ENCODE measurements at regions not wholly inside any gene's neighbourhood (a gene's known extent, or its start where the extent isn't known, plus 50 kb on each side); places are given as distances from the start of the nearest gene placed in this dataset.

DNA sequence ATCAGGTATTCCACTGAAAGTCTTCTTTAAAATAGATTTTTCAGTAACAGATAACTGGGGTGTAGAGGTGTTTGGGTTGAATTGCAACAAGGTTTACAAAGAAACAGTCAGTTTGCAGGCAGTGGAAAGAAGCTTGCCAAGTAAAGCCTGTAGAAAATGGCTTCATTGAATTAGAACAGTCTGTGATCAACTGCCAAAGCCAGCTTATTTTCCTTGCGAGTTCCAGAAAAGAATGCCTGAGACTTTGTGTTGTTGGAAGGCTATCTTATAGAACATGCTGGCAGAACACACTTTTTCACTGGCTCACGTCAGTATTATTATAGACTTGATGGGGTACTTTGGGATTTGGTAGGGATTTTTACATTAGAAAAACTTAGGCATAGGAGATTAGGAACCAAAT, 601.0 kb downstream of the XIRP2 start:
- POLR2A ChIA-PET, result interaction anchor here (0.5 kb wide), 1 partner anchor 24 kb away, joined by 3 read pairs; no protein-coding TSS in a partner anchor
- CTCF ChIA-PET (ENCODE audit: unreplicated experiment), result no interaction called here
- BruUV-seq (replicated peaks), result no TSS peak

DNA sequence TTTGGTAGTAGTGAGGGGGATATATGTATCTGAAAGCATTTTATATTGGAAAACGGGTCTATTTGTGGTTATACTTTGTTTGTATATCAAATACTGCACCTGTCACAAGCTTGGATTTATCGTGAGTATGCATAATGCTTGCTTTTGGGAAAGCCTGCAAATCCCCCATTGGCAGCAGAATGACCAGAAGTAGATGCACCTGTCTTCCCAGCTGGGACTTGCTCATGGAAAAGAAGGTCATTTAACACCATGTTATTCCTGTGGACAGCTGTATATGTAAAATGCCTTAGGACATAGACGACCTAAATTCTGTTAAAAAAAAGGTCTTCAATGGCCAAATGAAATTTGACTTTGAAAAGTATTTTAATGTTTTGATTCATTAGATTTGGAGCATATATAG, 599.4 kb downstream of the XIRP2 start:
- Histone ChIP-seq H3K4me2 (ENCODE audit: low read length) (no peak overlapping the region), H3K9me3 (ENCODE audit: low read length) (no peaks in the 10 kb centered on the region), H3K79me2 (ENCODE audit: insufficient read depth, low read depth, low read length) (no peaks in the 10 kb centered on the region), H4K20me1 (ENCODE audit: insufficient read depth, low read length) (no peaks in the 10 kb centered on the region), H3K36me3 (ENCODE audit: insufficient read depth, low read length) (no peaks in the 10 kb centered on the region), H3K4me1 (ENCODE audit: insufficient read depth, low read length, poor library complexity, severe bottlenecking) (no peaks in the 10 kb centered on the region), H3K4me3 (ENCODE audit: low read depth, low read length, poor library complexity, severe bottlenecking) (no peak overlapping the region), H3K9me2 (ENCODE audit: insufficient read depth, low read length) (no peaks in the 10 kb centered on the region), H3K27ac (ENCODE audit: low read depth, low read length, poor library complexity, severe bottlenecking) (no peak overlapping the region), H2AFZ (ENCODE audit: low read length) (no peak overlapping the region)
- ChIA-PET CTCF (ENCODE audit: unreplicated experiment) (no interaction called here), POLR2A (no interaction called here)
- no peak for TF ChIP-seq EZH2phosphoT487 (IDR thresholded peaks at IDR 0.05; ENCODE audit: borderline replicate concordance, low read depth, low read length)
- TF ChIP-seq, protein P1, sequence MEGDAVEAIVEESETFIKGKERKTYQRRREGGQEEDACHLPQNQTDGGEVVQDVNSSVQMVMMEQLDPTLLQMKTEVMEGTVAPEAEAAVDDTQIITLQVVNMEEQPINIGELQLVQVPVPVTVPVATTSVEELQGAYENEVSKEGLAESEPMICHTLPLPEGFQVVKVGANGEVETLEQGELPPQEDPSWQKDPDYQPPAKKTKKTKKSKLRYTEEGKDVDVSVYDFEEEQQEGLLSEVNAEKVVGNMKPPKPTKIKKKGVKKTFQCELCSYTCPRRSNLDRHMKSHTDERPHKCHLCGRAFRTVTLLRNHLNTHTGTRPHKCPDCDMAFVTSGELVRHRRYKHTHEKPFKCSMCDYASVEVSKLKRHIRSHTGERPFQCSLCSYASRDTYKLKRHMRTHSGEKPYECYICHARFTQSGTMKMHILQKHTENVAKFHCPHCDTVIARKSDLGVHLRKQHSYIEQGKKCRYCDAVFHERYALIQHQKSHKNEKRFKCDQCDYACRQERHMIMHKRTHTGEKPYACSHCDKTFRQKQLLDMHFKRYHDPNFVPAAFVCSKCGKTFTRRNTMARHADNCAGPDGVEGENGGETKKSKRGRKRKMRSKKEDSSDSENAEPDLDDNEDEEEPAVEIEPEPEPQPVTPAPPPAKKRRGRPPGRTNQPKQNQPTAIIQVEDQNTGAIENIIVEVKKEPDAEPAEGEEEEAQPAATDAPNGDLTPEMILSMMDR (conservative IDR thresholded peaks at IDR 0.05; ENCODE audit: low read length), result no peak
- DNase-seq (ENCODE audit: low spot score), result no peak
- intact Hi-C loops (cut with micrococcal nuclease; ENCODE audit: unreplicated experiment), result no loop called here
- BruUV-seq (replicated peaks), result no TSS peak

More for the DNA sequence above, 601.0 kb downstream of the XIRP2 start:
- no peaks in the 10 kb centered on the region for H3K4me1 ChIP-seq (ENCODE audit: insufficient read depth, low read length, poor library complexity, severe bottlenecking)
- intact Hi-C loops (cut with micrococcal nuclease; ENCODE audit: unreplicated experiment), result no loop called here
- H3K9me3 ChIP-seq (ENCODE audit: low read length), result no peaks in the 10 kb centered on the region
- H3K36me3 ChIP-seq (ENCODE audit: insufficient read depth, low read length), result no peaks in the 10 kb centered on the region
- no peaks in the 10 kb centered on the region for H3K79me2 ChIP-seq (ENCODE audit: insufficient read depth, low read depth, low read length)
- no peaks in the 10 kb centered on the region for H3K9me2 ChIP-seq (ENCODE audit: insufficient read depth, low read length)
- no peak overlapping the region for H3K4me2 ChIP-seq (ENCODE audit: low read length)
- H2AFZ ChIP-seq (ENCODE audit: low read length), result no peak overlapping the region
- DNase-seq (ENCODE audit: low spot score), result no peak
- TF ChIP-seq EZH2phosphoT487 (IDR thresholded peaks at IDR 0.05; ENCODE audit: borderline replicate concordance, low read depth, low read length), result no peak
- TF ChIP-seq, protein P1 (conservative IDR thresholded peaks at IDR 0.05; ENCODE audit: low read length), result no peak
- H4K20me1 ChIP-seq (ENCODE audit: insufficient read depth, low read length), result no peaks in the 10 kb centered on the region
- H3K4me3 ChIP-seq (ENCODE audit: low read depth, low read length, poor library complexity, severe bottlenecking), result no peak overlapping the region
- no peak overlapping the region for H3K27ac ChIP-seq (ENCODE audit: low read depth, low read length, poor library complexity, severe bottlenecking)

DNA sequence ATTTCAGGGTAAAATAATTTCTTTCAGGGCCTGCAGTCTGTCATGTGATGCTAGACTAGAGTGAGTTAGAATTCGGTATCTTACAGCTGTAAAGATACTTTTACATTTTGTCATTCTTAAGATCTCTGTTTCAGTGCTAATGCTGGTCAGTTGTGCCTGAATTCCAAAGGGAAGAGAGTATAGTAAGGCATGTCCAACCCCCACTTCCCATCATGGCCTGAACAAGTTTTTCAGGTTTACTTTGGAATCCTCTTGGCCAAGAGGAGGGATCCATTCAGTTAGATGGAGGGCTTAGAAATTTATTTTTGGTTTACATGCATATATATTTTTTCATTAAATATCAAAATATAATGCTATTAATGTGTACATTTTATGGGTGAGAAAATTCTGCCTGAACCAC, 596.6 kb downstream of the XIRP2 start:
- Histone ChIP-seq H4K20me1 (ENCODE audit: insufficient read depth, low read length) (no peaks in the 10 kb centered on the region), H3K9me3 (ENCODE audit: low read length) (no peaks in the 10 kb centered on the region), H2AFZ (ENCODE audit: low read length) (no peak overlapping the region), H3K4me2 (ENCODE audit: low read length) (no peak overlapping the region), H3K9me2 (ENCODE audit: insufficient read depth, low read length) (no peaks in the 10 kb centered on the region), H3K4me3 (ENCODE audit: low read depth, low read length, poor library complexity, severe bottlenecking) (no peak overlapping the region), H3K4me1 (ENCODE audit: insufficient read depth, low read length, poor library complexity, severe bottlenecking) (no peaks in the 10 kb centered on the region), H3K79me2 (ENCODE audit: insufficient read depth, low read depth, low read length) (no peaks in the 10 kb centered on the region), H3K27ac (ENCODE audit: low read depth, low read length, poor library complexity, severe bottlenecking) (no peak overlapping the region), H3K36me3 (ENCODE audit: insufficient read depth, low read length) (no peaks in the 10 kb centered on the region)
- ChIA-PET POLR2A (interaction anchor here (0.6 kb wide), 1 partner anchor 127 kb away, joined by 3 read pairs; no protein-coding TSS in a partner anchor), CTCF (ENCODE audit: unreplicated experiment) (no interaction called here)
- DNase-seq (ENCODE audit: low spot score), result no peak
- intact Hi-C loops (cut with micrococcal nuclease; ENCODE audit: unreplicated experiment), result no loop called here
- TF ChIP-seq EZH2phosphoT487 (IDR thresholded peaks at IDR 0.05; ENCODE audit: borderline replicate concordance, low read depth, low read length), result no peak
- TF ChIP-seq, protein P1 (conservative IDR thresholded peaks at IDR 0.05; ENCODE audit: low read length), result no peak
- no TSS peak for BruUV-seq (replicated peaks)
